Lower leg skin (tissue), 4 donors: ENCODE measurements at regions not wholly inside any gene's neighbourhood (a gene's known extent, or its start where the extent isn't known, plus 50 kb on each side); places are given as distances from the start of the nearest gene placed in this dataset.

ENCODE experiments used
- DNase-seq, 2 donors: peaks; one replicate each; pipeline ENCODE4 v3.0.0-alpha.2; 2019; ENCODE audit warnings: low spot score in 2 of 2
- H3K4me3 ChIP-seq: fragments of 200-600 bp; sonication (generic); 2 replicates; pipeline ENCODE4 v1.5.1; 2017; ENCODE audit warnings: mild to moderate bottlenecking, low read depth; ENCODE audit not compliant: poor library complexity, severe bottlenecking
- CTCF ChIP-seq, 3 donors: fragments of 450-650 bp; IDR thresholded peaks; one replicate each; pipeline ENCODE4 v1.5.1; 2016; ENCODE audit warnings: antibody characterized with exemption in 3 of 3, mild to moderate bottlenecking in 3 of 3, moderate library complexity in 2 of 3
- POLR2A ChIP-seq, 2 donors: fragments of 450-650 bp; IDR thresholded peaks; one replicate each; pipeline ENCODE4 v1.6.1; 2016 to 2017; ENCODE audit warnings: antibody characterized with exemption in 2 of 2, mild to moderate bottlenecking in 1 of 2, moderate library complexity in 1 of 2
- WGBS, 2 donors: methylation state at CpG; one replicate each; pipeline ENCODE4 v1.1.5; 2018; 5-methylcytosine and 5-hydroxymethylcytosine counted together
- intact Hi-C: fragments of 100-400 bp; cut with DNase I; formaldehyde crosslinking; loops from one replicate; pipeline ENCODE4 v1.15.0; 2023; ENCODE audit warnings: low total_unique reads

GRCh38 chr12:94732367-94732990, 82.1 kb upstream of the TMCC3 start:
- DNase-seq = no peak
- TF ChIP-seq CTCF (IDR thresholded peaks at IDR 0.05) (no peak), POLR2A (IDR thresholded peaks at IDR 0.05) (no peak)
- WGBS, 2 donors = 73 to 75% methylated on average over 13 of the region's 13 CpGs
- intact Hi-C loops = no loop called here
- H3K4me3 ChIP-seq = no peak overlapping the region

- DNase-seq = no peak
- no peak overlapping the region for H3K4me3 ChIP-seq
- intact Hi-C loops = no loop called here
- WGBS, 2 donors = 86% methylated on average over 10 of the region's 10 CpGs
- TF ChIP-seq CTCF (IDR thresholded peaks at IDR 0.05) = no peak
- no peak for TF ChIP-seq POLR2A (IDR thresholded peaks at IDR 0.05)
Observed at GRCh38 chr12:94731733-94732360, 81.5 kb upstream of the TMCC3 start.

- DNase-seq = no peak
- TF ChIP-seq POLR2A (IDR thresholded peaks at IDR 0.05) (no peak), CTCF (IDR thresholded peaks at IDR 0.05) (no peak)
- intact Hi-C loops = no loop called here
- H3K4me3 ChIP-seq = no peak overlapping the region
- WGBS, 2 donors = 81 to 83% methylated on average over 4 of the region's 4 CpGs
Observed at GRCh38 chr12:94730847-94731246, 80.5 kb upstream of the TMCC3 start.

GRCh38 chr12:94726236-94726835, 76.0 kb upstream of the TMCC3 start:
- intact Hi-C loops = no loop called here

GRCh38 chr12:94725375-94726168, 75.2 kb upstream of the TMCC3 start:
- TF ChIP-seq CTCF (IDR thresholded peaks at IDR 0.05) (no peak), POLR2A (IDR thresholded peaks at IDR 0.05) (no peak)
- intact Hi-C loops = no loop called here
- H3K4me3 ChIP-seq = no peak overlapping the region
- WGBS, 2 donors = 72 to 73% methylated on average over 8 of the region's 8 CpGs
- peak in 1 of 2 donors; percentile 44 for DNase-seq

More at GRCh38 chr12:94726236-94726835, 76.0 kb upstream of the TMCC3 start:
- WGBS, 2 donors = 83 to 90% methylated on average over 10 of the region's 10 CpGs
- TF ChIP-seq CTCF (IDR thresholded peaks at IDR 0.05) (no peak), POLR2A (IDR thresholded peaks at IDR 0.05) (no peak)
- H3K4me3 ChIP-seq = no peak overlapping the region
- DNase-seq = no peak
